Rectal smooth muscle tissue (tissue), 1 donor: ENCODE measurements at regions not wholly inside any gene's neighbourhood (a gene's known extent, or its start where the extent isn't known, plus 50 kb on each side); places are given as distances from the start of the nearest gene placed in this dataset.
A peak's percentile ranks its signal among the peaks of the same experiment; 100 is the strongest.

Experiments used
- H3K27ac ChIP-seq: one replicate; pipeline ENCODE4 v1.7.0; 2013; ENCODE audit warnings: low read depth, low read length, inconsistent platforms
- H3K27me3 ChIP-seq: one replicate; pipeline ENCODE4 v1.7.0; 2013; ENCODE audit warnings: low read length; ENCODE audit not compliant: control insufficient read depth, insufficient read depth
- H3K36me3 ChIP-seq: one replicate; pipeline ENCODE4 v1.7.0; 2013; ENCODE audit warnings: low read length; ENCODE audit not compliant: control insufficient read depth, insufficient read depth
- H3K4me1 ChIP-seq: one replicate; pipeline ENCODE4 v1.7.0; 2013; ENCODE audit warnings: low read length; ENCODE audit not compliant: control insufficient read depth, insufficient read depth
- H3K4me3 ChIP-seq: one replicate; pipeline ENCODE4 v1.7.0; 2013; ENCODE audit warnings: low read length
- H3K9ac ChIP-seq: one replicate; pipeline ENCODE4 v1.7.0; 2013; ENCODE audit warnings: low read length

- H3K4me3 ChIP-seq = no peak overlapping the region
- H3K36me3 ChIP-seq = no peaks in the 10 kb centered on the region
- no peaks in the 10 kb centered on the region for H3K27me3 ChIP-seq
- no peak overlapping the region for H3K9ac ChIP-seq
- peak overlapping the region; percentile 50 for H3K27ac ChIP-seq
- peaks cover 12% of the 10 kb centered on the region for H3K4me1 ChIP-seq
Observed at GRCh38 chr14:51491776-51492175, 159.9 kb upstream of the FRMD6 start.

DNA sequence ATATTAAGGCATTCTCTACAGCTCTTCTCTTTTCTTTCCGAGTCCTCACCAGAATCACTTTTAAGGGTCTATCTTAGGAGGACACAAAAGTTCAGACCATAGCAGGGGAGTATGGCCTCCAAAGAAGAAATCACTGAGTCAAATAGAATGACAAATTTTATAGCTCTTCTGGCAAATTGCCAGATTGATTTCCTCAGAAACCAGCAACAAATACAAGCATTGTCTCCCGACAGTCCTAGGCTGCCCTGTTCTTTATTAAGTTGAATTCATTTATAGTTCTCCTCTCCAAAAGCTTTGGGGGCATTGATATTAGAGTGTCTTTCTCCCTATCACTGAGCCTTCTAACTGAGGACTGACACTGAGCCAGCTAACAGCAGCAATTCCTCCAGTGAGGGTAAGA is 156.4 kb upstream of the FRMD6 start:
- no peak overlapping the region for H3K27ac ChIP-seq
- no peak overlapping the region for H3K4me3 ChIP-seq
- no peaks in the 10 kb centered on the region for H3K27me3 ChIP-seq
- H3K36me3 ChIP-seq = no peaks in the 10 kb centered on the region
- no peak overlapping the region for H3K9ac ChIP-seq
- H3K4me1 ChIP-seq = peaks cover 10% of the 10 kb centered on the region

- H3K4me3 ChIP-seq = no peak overlapping the region
- H3K9ac ChIP-seq = no peak overlapping the region
- no peak overlapping the region for H3K27ac ChIP-seq
- H3K27me3 ChIP-seq = no peaks in the 10 kb centered on the region
- H3K4me1 ChIP-seq = no peaks in the 10 kb centered on the region
- no peaks in the 10 kb centered on the region for H3K36me3 ChIP-seq
Observed at GRCh38 chr14:51498411-51499227, 153.1 kb upstream of the FRMD6 start.

DNA sequence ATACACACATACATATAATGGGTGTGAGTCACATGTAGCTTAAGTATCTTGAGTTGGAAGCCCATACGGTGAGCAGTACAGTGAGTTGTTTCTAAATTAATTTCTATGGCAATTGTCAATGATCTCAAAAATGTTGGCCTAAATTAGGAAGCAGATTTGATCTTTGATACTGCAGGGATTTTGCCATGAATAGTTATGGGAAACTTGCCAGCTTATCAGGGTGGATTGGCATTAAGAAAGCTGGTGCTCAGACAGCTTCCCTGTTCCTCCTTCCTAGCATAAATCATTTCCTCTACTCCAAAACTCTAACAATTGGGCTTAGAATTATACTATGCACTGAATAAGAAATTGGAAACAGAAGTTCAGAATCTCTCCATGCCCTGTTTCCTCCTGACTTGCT is 150.9 kb upstream of the FRMD6 start:
- no peaks in the 10 kb centered on the region for H3K36me3 ChIP-seq
- no peaks in the 10 kb centered on the region for H3K27me3 ChIP-seq
- no peak overlapping the region for H3K4me3 ChIP-seq
- H3K27ac ChIP-seq = no peak overlapping the region
- no peak overlapping the region for H3K9ac ChIP-seq
- H3K4me1 ChIP-seq = peaks cover 3% of the 10 kb centered on the region

DNA sequence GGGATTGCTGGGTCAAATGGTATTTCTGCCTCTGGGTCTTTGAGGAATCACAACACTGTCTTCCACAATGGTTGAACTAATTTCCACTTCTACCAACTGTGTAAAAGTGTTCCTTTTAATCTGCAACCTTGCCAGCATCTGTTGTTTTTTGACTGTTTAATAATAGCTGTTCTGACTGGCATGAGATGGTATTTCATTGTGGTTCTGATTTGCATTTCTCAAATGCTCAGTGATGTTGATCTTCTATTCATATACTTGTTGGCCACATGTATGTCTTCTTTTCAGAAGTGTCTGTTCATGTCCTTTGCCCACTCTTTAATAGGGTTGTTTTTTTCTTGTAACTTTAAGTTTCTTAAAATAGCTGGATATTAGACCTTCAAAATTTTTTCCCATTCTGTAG is 150.0 kb upstream of the FRMD6 start:
- Histone ChIP-seq H3K27ac (no peak overlapping the region), H3K27me3 (no peaks in the 10 kb centered on the region), H3K36me3 (no peaks in the 10 kb centered on the region), H3K4me1 (peaks cover 3% of the 10 kb centered on the region), H3K4me3 (no peak overlapping the region), H3K9ac (no peak overlapping the region)

GRCh38 chr14:51504669-51505068 is 147.0 kb upstream of the FRMD6 start:
- no peak overlapping the region for H3K4me3 ChIP-seq
- H3K36me3 ChIP-seq = no peaks in the 10 kb centered on the region
- no peak overlapping the region for H3K9ac ChIP-seq
- H3K27me3 ChIP-seq = no peaks in the 10 kb centered on the region
- no peak overlapping the region for H3K27ac ChIP-seq
- peaks cover 22% of the 10 kb centered on the region for H3K4me1 ChIP-seq

GRCh38 chr14:51507511-51507905 is 144.2 kb upstream of the FRMD6 start:
- H3K27ac ChIP-seq = peak overlapping the region; percentile 64
- no peaks in the 10 kb centered on the region for H3K27me3 ChIP-seq
- peak overlapping the region; percentile 25 for H3K4me3 ChIP-seq
- H3K9ac ChIP-seq = no peak overlapping the region
- H3K36me3 ChIP-seq = no peaks in the 10 kb centered on the region
- peaks cover 26% of the 10 kb centered on the region for H3K4me1 ChIP-seq

GRCh38 chr14:51507906-51508511 is 143.7 kb upstream of the FRMD6 start:
- peak overlapping the region; percentile 25 for H3K4me3 ChIP-seq

GRCh38 chr14:51511265-51511664 is 140.4 kb upstream of the FRMD6 start:
- Histone ChIP-seq H3K4me1 (peaks cover 23% of the 10 kb centered on the region), H3K36me3 (no peaks in the 10 kb centered on the region), H3K4me3 (no peak overlapping the region), H3K27ac (no peak overlapping the region), H3K9ac (no peak overlapping the region), H3K27me3 (no peaks in the 10 kb centered on the region)

More at GRCh38 chr14:51507906-51508511, 143.7 kb upstream of the FRMD6 start:
- Histone ChIP-seq H3K27me3 (no peaks in the 10 kb centered on the region), H3K36me3 (no peaks in the 10 kb centered on the region), H3K27ac (peak overlapping the region; percentile 64), H3K4me1 (peaks cover 26% of the 10 kb centered on the region), H3K9ac (no peak overlapping the region)

DNA sequence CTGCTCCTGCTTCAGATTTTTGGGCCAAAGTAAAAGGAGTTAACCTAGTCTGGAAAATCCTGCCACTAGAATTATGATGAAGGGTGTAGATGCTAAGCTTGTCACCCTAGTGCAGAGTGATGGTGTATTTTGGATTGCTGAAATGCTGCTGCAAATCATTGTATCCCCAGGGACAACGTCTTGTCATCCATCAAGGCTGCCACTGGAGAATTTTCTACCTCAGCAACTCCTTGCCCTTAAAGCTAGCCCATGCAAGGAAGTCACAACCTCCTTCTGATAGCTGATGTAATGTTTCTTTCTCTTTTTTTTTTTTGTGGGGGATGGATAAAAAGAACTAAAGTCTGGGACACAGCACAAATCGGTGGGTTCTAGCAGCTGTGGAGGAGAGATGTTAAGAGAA is 139.4 kb upstream of the FRMD6 start:
- H3K27ac ChIP-seq = no peak overlapping the region
- no peak overlapping the region for H3K4me3 ChIP-seq
- no peaks in the 10 kb centered on the region for H3K36me3 ChIP-seq
- no peaks in the 10 kb centered on the region for H3K27me3 ChIP-seq
- H3K9ac ChIP-seq = no peak overlapping the region
- peaks cover 20% of the 10 kb centered on the region for H3K4me1 ChIP-seq

DNA sequence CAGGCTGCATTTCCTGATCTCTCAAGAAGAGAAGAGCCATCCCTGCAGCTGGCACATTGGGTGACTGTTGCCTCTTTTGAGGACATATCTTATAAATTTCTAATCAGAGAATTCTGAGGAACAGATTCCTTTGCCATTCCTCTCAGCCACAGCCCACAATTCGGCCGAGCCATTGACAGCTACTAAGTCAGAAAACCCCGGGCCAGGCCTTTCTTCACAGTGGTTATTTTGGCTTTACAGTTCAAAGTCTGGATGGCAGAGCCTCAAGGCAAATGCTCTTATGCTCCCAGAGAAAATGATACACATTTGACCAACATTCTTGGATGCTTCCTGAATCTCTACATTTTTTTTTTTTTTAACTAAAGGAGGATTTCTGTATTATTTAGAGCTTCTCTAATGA is 138.4 kb upstream of the FRMD6 start:
- no peak overlapping the region for H3K9ac ChIP-seq
- no peak overlapping the region for H3K27ac ChIP-seq
- H3K27me3 ChIP-seq = no peaks in the 10 kb centered on the region
- peaks cover 14% of the 10 kb centered on the region for H3K4me1 ChIP-seq
- no peaks in the 10 kb centered on the region for H3K36me3 ChIP-seq
- no peak overlapping the region for H3K4me3 ChIP-seq

GRCh38 chr14:51513933-51514332 is 137.8 kb upstream of the FRMD6 start:
- no peaks in the 10 kb centered on the region for H3K27me3 ChIP-seq
- no peak overlapping the region for H3K9ac ChIP-seq
- no peaks in the 10 kb centered on the region for H3K36me3 ChIP-seq
- H3K4me1 ChIP-seq = peaks cover 8% of the 10 kb centered on the region
- H3K27ac ChIP-seq = no peak overlapping the region
- no peak overlapping the region for H3K4me3 ChIP-seq

DNA sequence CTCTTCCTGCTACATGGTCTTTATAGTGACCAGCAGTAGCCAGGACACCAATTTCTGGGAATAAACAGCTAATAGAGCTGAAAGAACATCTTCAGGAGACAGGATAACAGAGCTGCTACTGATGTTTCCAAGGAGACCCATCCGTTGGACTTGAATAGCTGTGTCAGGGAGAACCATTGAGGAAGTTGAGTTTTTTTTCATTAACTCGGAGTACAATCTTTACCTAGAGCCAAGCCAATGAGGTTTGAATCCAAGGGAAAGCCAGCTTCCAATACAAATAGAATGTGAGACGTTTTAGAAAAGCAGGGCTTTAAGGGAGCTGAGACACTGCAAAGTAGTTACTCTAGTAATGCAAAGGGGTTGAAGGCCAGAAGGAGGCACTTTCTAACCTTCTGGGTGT is 136.1 kb upstream of the FRMD6 start:
- H3K4me3 ChIP-seq = no peak overlapping the region
- no peaks in the 10 kb centered on the region for H3K27me3 ChIP-seq
- no peak overlapping the region for H3K9ac ChIP-seq
- H3K4me1 ChIP-seq = peaks cover 3% of the 10 kb centered on the region
- no peak overlapping the region for H3K27ac ChIP-seq
- no peaks in the 10 kb centered on the region for H3K36me3 ChIP-seq
